ENCODE measurements at regions not wholly inside any gene's neighbourhood (a gene's known extent, or its start where the extent isn't known, plus 50 kb on each side); places are given as distances from the start of the nearest gene placed in this dataset.

DNA sequence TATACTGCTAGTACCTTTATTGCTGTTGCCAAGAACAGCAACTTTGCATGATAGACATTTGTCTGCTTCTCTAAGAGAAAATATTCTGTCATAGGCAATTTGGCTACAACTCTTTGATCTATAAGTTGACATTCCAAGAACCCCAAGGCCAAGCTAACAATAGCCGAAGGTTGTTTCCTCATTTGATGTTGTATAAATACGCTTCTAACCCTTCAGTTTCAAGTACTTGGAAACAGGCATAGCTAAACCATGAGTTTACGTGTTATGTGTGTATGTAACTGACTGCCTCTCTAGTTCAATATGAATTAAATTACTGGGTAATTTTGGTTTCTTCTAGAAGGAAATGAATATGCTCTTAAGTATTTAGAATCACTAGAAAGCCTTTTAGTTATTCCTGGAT lies 1034.0 kb downstream of the TLE4 start:
- no peak for DNase-seq (ENCODE audit: low read depth)
- TF ChIP-seq, protein P1, sequence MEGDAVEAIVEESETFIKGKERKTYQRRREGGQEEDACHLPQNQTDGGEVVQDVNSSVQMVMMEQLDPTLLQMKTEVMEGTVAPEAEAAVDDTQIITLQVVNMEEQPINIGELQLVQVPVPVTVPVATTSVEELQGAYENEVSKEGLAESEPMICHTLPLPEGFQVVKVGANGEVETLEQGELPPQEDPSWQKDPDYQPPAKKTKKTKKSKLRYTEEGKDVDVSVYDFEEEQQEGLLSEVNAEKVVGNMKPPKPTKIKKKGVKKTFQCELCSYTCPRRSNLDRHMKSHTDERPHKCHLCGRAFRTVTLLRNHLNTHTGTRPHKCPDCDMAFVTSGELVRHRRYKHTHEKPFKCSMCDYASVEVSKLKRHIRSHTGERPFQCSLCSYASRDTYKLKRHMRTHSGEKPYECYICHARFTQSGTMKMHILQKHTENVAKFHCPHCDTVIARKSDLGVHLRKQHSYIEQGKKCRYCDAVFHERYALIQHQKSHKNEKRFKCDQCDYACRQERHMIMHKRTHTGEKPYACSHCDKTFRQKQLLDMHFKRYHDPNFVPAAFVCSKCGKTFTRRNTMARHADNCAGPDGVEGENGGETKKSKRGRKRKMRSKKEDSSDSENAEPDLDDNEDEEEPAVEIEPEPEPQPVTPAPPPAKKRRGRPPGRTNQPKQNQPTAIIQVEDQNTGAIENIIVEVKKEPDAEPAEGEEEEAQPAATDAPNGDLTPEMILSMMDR (IDR thresholded peaks at IDR 0.05; ENCODE audit: insufficient read depth, low read depth, low read length, missing control alignments), result no peak
- H3K4me3 ChIP-seq (ENCODE audit: low read length), result no peak overlapping the region

DNA sequence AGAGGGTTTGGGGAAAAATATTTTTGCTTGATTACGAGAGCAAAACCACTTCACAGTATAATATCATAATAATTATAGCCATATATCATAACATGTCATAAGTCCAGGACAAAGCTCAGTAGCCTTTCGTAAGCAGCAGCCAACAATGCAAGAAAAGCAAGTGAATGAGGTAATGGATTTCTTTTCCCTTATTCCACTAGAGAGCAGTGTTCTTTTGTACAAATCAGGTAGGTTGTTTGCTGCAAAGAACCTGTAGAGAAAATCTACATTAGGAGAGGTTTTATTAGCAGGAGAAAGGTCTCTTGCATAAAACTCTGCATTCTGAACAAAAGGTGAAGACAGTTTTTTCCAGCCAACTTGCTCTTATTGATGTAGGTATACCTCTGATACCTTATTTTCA lies 1033.4 kb downstream of the TLE4 start:
- TF ChIP-seq, protein P1 (IDR thresholded peaks at IDR 0.05; ENCODE audit: insufficient read depth, low read depth, low read length, missing control alignments), result peak; percentile 47
- DNase-seq (ENCODE audit: low read depth), result peak; percentile 49
- no peak overlapping the region for H3K4me3 ChIP-seq (ENCODE audit: low read length)

DNA sequence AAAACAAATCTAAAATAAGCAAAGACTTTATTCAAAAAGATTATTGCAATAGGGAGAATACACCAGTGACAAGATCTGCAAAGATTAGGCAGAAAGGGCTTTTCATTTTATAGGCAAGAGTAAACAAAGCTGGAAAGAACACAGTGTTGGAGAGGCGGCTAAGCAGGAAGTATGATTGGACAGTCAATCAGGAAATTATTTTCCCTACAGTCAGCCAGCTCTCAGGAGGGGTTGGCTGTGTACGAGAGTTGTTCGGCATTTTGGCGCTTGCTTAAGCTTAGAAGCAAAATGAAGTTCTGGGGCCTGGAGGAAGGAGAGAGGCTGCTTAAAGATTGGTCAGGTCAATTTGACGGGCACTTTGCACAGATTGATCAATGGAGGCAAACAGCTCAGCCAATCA lies 1030.5 kb downstream of the TLE4 start:
- TF ChIP-seq, protein P1 (IDR thresholded peaks at IDR 0.05; ENCODE audit: insufficient read depth, low read depth, low read length, missing control alignments), result no peak
- no peak for DNase-seq (ENCODE audit: low read depth)
- H3K4me3 ChIP-seq (ENCODE audit: low read length), result no peak overlapping the region

DNA sequence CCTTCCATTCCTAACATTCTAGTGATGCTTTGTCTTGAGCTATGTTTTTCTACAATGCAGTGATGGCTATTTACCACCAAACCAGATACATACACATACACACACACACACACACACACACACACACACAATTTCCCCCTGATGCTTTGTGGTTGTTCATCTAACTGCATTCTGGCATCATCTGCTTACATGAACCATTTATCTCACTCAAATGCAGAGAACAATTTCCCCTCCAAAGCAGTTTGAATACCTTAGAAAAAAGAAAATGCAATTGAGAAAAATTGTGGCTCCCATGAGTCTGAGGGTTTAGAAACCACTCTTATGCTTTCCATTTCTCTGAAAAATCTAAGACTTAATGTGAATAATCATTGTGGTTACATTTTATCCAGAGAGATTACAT lies 1024.8 kb downstream of the TLE4 start:
- TF ChIP-seq, protein P1 (IDR thresholded peaks at IDR 0.05; ENCODE audit: insufficient read depth, low read depth, low read length, missing control alignments), result no peak
- H3K4me3 ChIP-seq (ENCODE audit: low read length), result no peak overlapping the region
- no peak for DNase-seq (ENCODE audit: low read depth)

DNA sequence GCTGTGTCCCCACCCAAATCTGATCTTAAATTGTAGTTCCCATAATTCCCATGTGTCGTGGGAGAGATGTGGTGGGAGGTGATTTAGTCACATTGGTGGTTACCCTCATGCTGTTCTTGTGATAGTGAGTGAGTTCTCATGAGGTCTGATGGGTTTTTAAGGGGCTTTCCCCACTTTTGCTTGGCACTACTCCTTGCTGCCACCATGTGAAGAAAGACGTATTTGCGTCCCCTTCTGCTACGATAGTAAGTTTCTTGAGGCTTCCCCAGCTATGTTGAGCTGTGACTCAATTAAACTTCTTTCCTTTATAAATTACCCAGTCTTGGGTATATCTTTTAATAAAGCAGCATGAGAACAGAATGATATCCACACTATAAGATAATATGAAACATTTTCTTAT lies 1023.4 kb downstream of the TLE4 start:
- no peak for DNase-seq (ENCODE audit: low read depth)
- TF ChIP-seq, protein P1 (IDR thresholded peaks at IDR 0.05; ENCODE audit: insufficient read depth, low read depth, low read length, missing control alignments), result no peak
- no peak overlapping the region for H3K4me3 ChIP-seq (ENCODE audit: low read length)

DNA sequence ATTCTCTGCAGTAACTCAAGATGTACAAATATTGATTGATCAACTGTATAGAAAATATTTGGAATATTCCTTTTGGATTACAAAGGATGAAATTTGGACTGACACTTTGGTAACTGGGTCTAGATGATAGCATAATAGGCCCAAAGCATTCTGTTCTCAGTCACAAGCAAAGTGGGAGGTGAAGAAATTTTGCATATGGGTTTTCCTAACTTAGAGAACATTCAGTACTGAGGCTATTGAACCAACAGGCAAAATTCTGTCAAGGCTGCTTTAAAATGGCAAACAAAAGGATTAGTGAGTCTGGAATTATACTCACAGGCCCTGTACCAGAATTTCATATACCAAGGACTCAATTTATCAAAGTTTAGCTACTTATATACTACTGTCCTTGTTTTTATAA lies 1020.6 kb downstream of the TLE4 start:
- no peak overlapping the region for H3K4me3 ChIP-seq (ENCODE audit: low read length)
- TF ChIP-seq, protein P1 (IDR thresholded peaks at IDR 0.05; ENCODE audit: insufficient read depth, low read depth, low read length, missing control alignments), result no peak
- DNase-seq (ENCODE audit: low read depth), result no peak

DNA sequence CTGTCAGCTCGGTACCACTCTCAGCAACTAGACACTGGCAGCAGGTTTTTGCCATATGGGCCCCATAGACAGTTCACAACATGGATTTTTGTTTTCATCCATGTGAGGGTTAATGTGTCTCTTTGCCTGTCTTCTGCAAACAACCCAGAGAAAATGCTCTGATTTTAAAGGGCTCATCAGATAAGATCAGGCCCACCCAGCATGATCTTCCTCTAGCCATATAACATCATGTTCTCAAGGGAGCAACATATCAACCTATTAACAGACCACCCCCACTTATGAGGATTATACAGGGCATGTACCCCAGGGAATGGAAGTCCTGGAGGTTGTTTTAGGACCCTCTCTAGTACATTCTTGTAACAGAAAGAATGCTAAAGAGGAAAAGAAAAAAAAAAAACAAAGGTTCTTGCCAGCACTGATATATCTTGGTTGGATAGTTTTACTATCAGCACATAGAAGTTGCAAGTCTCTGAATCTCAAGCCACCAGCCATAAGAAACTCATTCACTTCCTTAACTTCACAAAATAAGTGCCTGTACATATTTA lies 1015.1 kb downstream of the TLE4 start:
- no peak for DNase-seq (ENCODE audit: low read depth)
- TF ChIP-seq, protein P1 (IDR thresholded peaks at IDR 0.05; ENCODE audit: insufficient read depth, low read depth, low read length, missing control alignments), result no peak
- H3K4me3 ChIP-seq (ENCODE audit: low read length), result no peak overlapping the region
